Prostate gland (tissue), 2 donors: ENCODE measurements at regions not wholly inside any gene's neighbourhood (a gene's known extent, or its start where the extent isn't known, plus 50 kb on each side); places are given as distances from the start of the nearest gene placed in this dataset.

Source experiments
- CTCF ChIP-seq, 4 experiments: fragments of 200-600 bp in 2 of 4; fragments of 450-650 bp in 2 of 4; sonication (generic) in 2 of 4; IDR thresholded peaks; 1 replicate in 3 of 4; 2 replicates in 1 of 4; pipeline ENCODE4 v1.5.1; 2016 to 2019; ENCODE audit warnings: antibody characterized with exemption in 4 of 4, mild to moderate bottlenecking in 2 of 4, moderate library complexity in 2 of 4
- POLR2A ChIP-seq: fragments of 450-650 bp; IDR thresholded peaks from one replicate; pipeline ENCODE4 v1.6.1; 2016; ENCODE audit warnings: antibody characterized with exemption, mild to moderate bottlenecking

- TF ChIP-seq POLR2A (no peak), CTCF (IDR thresholded peaks at IDR 0.05) (no peak)
These were observed 104.3 kb upstream of the MRPS22 start for GRCh38 chr3:139239550-139239949.
